Upper lobe of left lung (tissue), 4 donors: ENCODE measurements at regions not wholly inside any gene's neighbourhood (a gene's known extent, or its start where the extent isn't known, plus 50 kb on each side); places are given as distances from the start of the nearest gene placed in this dataset.

Experiments
- CTCF ChIP-seq, 6 experiments: fragments of 450-650 bp in 4 of 6; fragments of 200-600 bp in 2 of 6; sonication (generic) in 2 of 6; IDR thresholded peaks; one replicate each; pipeline ENCODE4 v1.5.1; 2016 to 2019; ENCODE audit warnings: antibody characterized with exemption in 6 of 6
- POLR2A ChIP-seq, 4 donors: fragments of 450-650 bp; IDR thresholded peaks; one replicate each; pipeline ENCODE4 v1.5.1; 2016 to 2017; ENCODE audit warnings: antibody characterized with exemption in 4 of 4, mild to moderate bottlenecking in 2 of 4

GRCh38 chr1:58223522-58223921, 323.0 kb downstream of the OMA1 start:
- TF ChIP-seq POLR2A (IDR thresholded peaks at IDR 0.05) (no peak), CTCF (IDR thresholded peaks at IDR 0.05) (no peak)
